Vagina (tissue), 2 donors: ENCODE measurements at regions not wholly inside any gene's neighbourhood (a gene's known extent, or its start where the extent isn't known, plus 50 kb on each side); places are given as distances from the start of the nearest gene placed in this dataset.

Experiments
- DNase-seq, 2 donors: peaks; one replicate each; pipeline ENCODE4 v3.0.0-alpha.2; 2017; ENCODE audit errors: extremely low spot score in 2 of 2
- H3K27ac ChIP-seq: fragments of 200-600 bp; sonication (generic); one replicate; pipeline ENCODE4 v1.5.1; 2019
- H3K27me3 ChIP-seq: fragments of 200-600 bp; sonication (generic); one replicate; pipeline ENCODE4 v1.5.1; 2019
- H3K36me3 ChIP-seq, 2 donors: fragments of 200-600 bp; sonication (generic); one replicate each; pipeline ENCODE4 v1.5.1; 2017 to 2019
- H3K4me1 ChIP-seq: fragments of 200-600 bp; sonication (generic); one replicate; pipeline ENCODE4 v1.5.1; 2019
- H3K4me3 ChIP-seq, 2 donors: fragments of 200-600 bp; sonication (generic); 1 replicate in 1 of 2; 2 replicates in 1 of 2; pipeline ENCODE4 v1.5.1; 2016 to 2019
- H3K9me3 ChIP-seq: fragments of 200-600 bp; sonication (generic); one replicate; pipeline ENCODE4 v1.5.1; 2019
- CTCF ChIP-seq, 3 experiments: fragments of 450-650 bp in 2 of 3; fragments of 200-600 bp in 1 of 3; sonication (generic) in 1 of 3; IDR thresholded peaks; one replicate each; pipeline ENCODE4 v1.5.1; 2017 to 2019; ENCODE audit warnings: antibody characterized with exemption in 3 of 3, mild to moderate bottlenecking in 2 of 3, moderate library complexity in 2 of 3
- POLR2A ChIP-seq, 2 donors: fragments of 450-650 bp; IDR thresholded peaks; one replicate each; pipeline ENCODE4 v1.6.1; 2017; ENCODE audit warnings: antibody characterized with exemption in 2 of 2, mild to moderate bottlenecking in 2 of 2, moderate library complexity in 2 of 2
- POLR2AphosphoS5 ChIP-seq, 2 donors: sonication (generic); formaldehyde crosslinking; IDR thresholded peaks; one replicate each; pipeline ENCODE4 v1.9.0; 2017; ENCODE audit warnings: antibody characterized with exemption in 2 of 2, mild to moderate bottlenecking in 2 of 2, low read depth in 1 of 2; ENCODE audit not compliant: insufficient read depth in 1 of 2
- intact Hi-C: fragments of 100-400 bp; cut with DNase I; formaldehyde crosslinking; loops from one replicate; pipeline ENCODE4 v1.15.1; 2023

- peak; percentile 58 to 85 for DNase-seq
- TF ChIP-seq POLR2AphosphoS5 (IDR thresholded peaks at IDR 0.05; ENCODE audit: insufficient read depth in 1 of 2, low read depth in 1 of 2) = no peak
- no peak for TF ChIP-seq POLR2A (IDR thresholded peaks at IDR 0.05)
These were observed 154.3 kb downstream of the ZNF248 start for GRCh38 chr10:37703114-37703513.

GRCh38 chr10:37701781-37702493 lies 155.5 kb downstream of the ZNF248 start:
- intact Hi-C loops = no loop called here
- Histone ChIP-seq H3K4me1 (no peaks in the 10 kb centered on the region), H3K27me3 (no peaks in the 10 kb centered on the region), H3K4me3 (no peak overlapping the region), H3K36me3 (no peaks in the 10 kb centered on the region), H3K9me3 (no peaks in the 10 kb centered on the region), H3K27ac (no peak overlapping the region)
- DNase-seq = peak; percentile 60 to 67
- TF ChIP-seq POLR2AphosphoS5 (IDR thresholded peaks at IDR 0.05; ENCODE audit: insufficient read depth in 1 of 2, low read depth in 1 of 2) (no peak), POLR2A (IDR thresholded peaks at IDR 0.05) (no peak), CTCF (IDR thresholded peaks at IDR 0.05) (no peak)

More at GRCh38 chr10:37703114-37703513, 154.3 kb downstream of the ZNF248 start:
- Histone ChIP-seq H3K9me3 (no peaks in the 10 kb centered on the region), H3K27ac (no peak overlapping the region), H3K4me1 (no peaks in the 10 kb centered on the region), H3K27me3 (no peaks in the 10 kb centered on the region), H3K4me3 (no peak overlapping the region), H3K36me3 (no peaks in the 10 kb centered on the region)
- intact Hi-C loops = no loop called here

- H3K9me3 ChIP-seq = no peaks in the 10 kb centered on the region
- no peaks in the 10 kb centered on the region for H3K27me3 ChIP-seq
- no peak for TF ChIP-seq POLR2A (IDR thresholded peaks at IDR 0.05)
- no peak for TF ChIP-seq CTCF (IDR thresholded peaks at IDR 0.05)
- TF ChIP-seq POLR2AphosphoS5 (IDR thresholded peaks at IDR 0.05; ENCODE audit: insufficient read depth in 1 of 2, low read depth in 1 of 2) = no peak
- H3K36me3 ChIP-seq = no peaks in the 10 kb centered on the region
- no peaks in the 10 kb centered on the region for H3K4me1 ChIP-seq
- no peak overlapping the region for H3K4me3 ChIP-seq
- DNase-seq = peak; percentile 60 to 85
- intact Hi-C loops = no loop called here
- H3K27ac ChIP-seq = no peak overlapping the region
These were observed 156.3 kb downstream of the ZNF248 start for GRCh38 chr10:37700886-37701780.

GRCh38 chr10:37687581-37687980 lies 169.8 kb downstream of the ZNF248 start:
- Histone ChIP-seq H3K36me3 (no peaks in the 10 kb centered on the region), H3K27me3 (no peaks in the 10 kb centered on the region), H3K4me1 (no peaks in the 10 kb centered on the region), H3K4me3 (no peak overlapping the region), H3K27ac (no peak overlapping the region), H3K9me3 (no peaks in the 10 kb centered on the region)
- TF ChIP-seq POLR2A (IDR thresholded peaks at IDR 0.05) = no peak
- no peak for TF ChIP-seq CTCF (IDR thresholded peaks at IDR 0.05)
- TF ChIP-seq POLR2AphosphoS5 (IDR thresholded peaks at IDR 0.05; ENCODE audit: insufficient read depth in 1 of 2, low read depth in 1 of 2) = no peak
- DNase-seq = no peak
- intact Hi-C loops = no loop called here

GRCh38 chr10:37685741-37686683 lies 171.4 kb downstream of the ZNF248 start:
- Histone ChIP-seq H3K4me1 (no peaks in the 10 kb centered on the region), H3K27ac (no peak overlapping the region), H3K9me3 (no peaks in the 10 kb centered on the region), H3K4me3 (no peak overlapping the region), H3K27me3 (no peaks in the 10 kb centered on the region), H3K36me3 (no peaks in the 10 kb centered on the region)
- no peak for DNase-seq
- intact Hi-C loops = no loop called here
- TF ChIP-seq CTCF (IDR thresholded peaks at IDR 0.05) = no peak
- no peak for TF ChIP-seq POLR2AphosphoS5 (IDR thresholded peaks at IDR 0.05; ENCODE audit: insufficient read depth in 1 of 2, low read depth in 1 of 2)
- TF ChIP-seq POLR2A (IDR thresholded peaks at IDR 0.05) = no peak
